GM23338 (cell line): ENCODE measurements at regions not wholly inside any gene's neighbourhood (a gene's known extent, or its start where the extent isn't known, plus 50 kb on each side); places are given as distances from the start of the nearest gene placed in this dataset.

Source experiments
- CREB1 ChIP-seq: fragments of 250-450 bp; sonication (Bioruptor Pico); IDR thresholded peaks from 2 replicates; pipeline ENCODE4 v1.5.0; 2020; ENCODE audit warnings: low read depth, mild to moderate bottlenecking, moderate library complexity
- CTCF ChIP-seq, 2 experiments: fragments of 200-600 bp in 1 of 2; sonication (generic) in 1 of 2; conservative IDR thresholded peaks; 2 replicates each; pipeline versions ENCODE4 v1.5.1 to v1.6.1; 2016 to 2017; ENCODE audit warnings: antibody characterized with exemption in 2 of 2, low read depth in 2 of 2, mild to moderate bottlenecking in 2 of 2, moderate library complexity in 1 of 2
- EZH2 ChIP-seq: fragments of 200-600 bp; sonication (generic); IDR thresholded peaks from one replicate; pipeline ENCODE4 v1.8.0; 2017; ENCODE audit warnings: antibody characterized with exemption, mild to moderate bottlenecking, low read depth; ENCODE audit not compliant: unreplicated experiment
- JUNB ChIP-seq: IDR thresholded peaks from one replicate; pipeline ENCODE4 v1.6.1; 2016; ENCODE audit warnings: antibody characterized with exemption; ENCODE audit not compliant: unreplicated experiment
- POLR2AphosphoS5 ChIP-seq: IDR thresholded peaks from 2 replicates; pipeline ENCODE4 v1.6.1; 2016; ENCODE audit warnings: antibody characterized with exemption, low read depth
- REST ChIP-seq: IDR thresholded peaks from one replicate; pipeline ENCODE4 v1.6.1; 2018; ENCODE audit warnings: antibody characterized with exemption; ENCODE audit not compliant: unreplicated experiment
- ZNF462 ChIP-seq: fragments of 250-450 bp; sonication (Bioruptor Pico); IDR thresholded peaks from 2 replicates; pipeline ENCODE4 v1.5.0; 2020; ENCODE audit warnings: mild to moderate bottlenecking, moderate library complexity

GRCh38 chrX:121655276-121655675, 607.9 kb downstream of the GLUD2 start:
- TF ChIP-seq CTCF (conservative IDR thresholded peaks at IDR 0.05; ENCODE audit: low read depth in 2 of 2) (no peak), ZNF462 (CRISPR knock-in tag) (no peak), EZH2 (no peak), POLR2AphosphoS5 (no peak), REST (no peak), JUNB (no peak), CREB1 (CRISPR knock-in tag) (no peak)
